ENCODE measurements at regions not wholly inside any gene's neighbourhood (a gene's known extent, or its start where the extent isn't known, plus 50 kb on each side); places are given as distances from the start of the nearest gene placed in this dataset.
"Not testable (repeated sequence)": the region's sequence is repeated elsewhere in the genome, so short reads cannot be mapped to it uniquely, and the experiment has no call there.

GRCh38 chr10:2201534-2202099 is 464.3 kb upstream of the ADARB2 start:
- H3K27ac Mint-ChIP-seq = no peak overlapping the region
- H3K4me3 Mint-ChIP-seq (ENCODE audit: low read depth) = no peak overlapping the region

GRCh38 chr10:2197663-2198062 is 460.3 kb upstream of the ADARB2 start:
- no peaks in the 10 kb centered on the region for H3K27me3 Mint-ChIP-seq
- H3K4me1 Mint-ChIP-seq (ENCODE audit: low read depth) = peaks cover 9% of the 10 kb centered on the region
- H3K4me3 Mint-ChIP-seq (ENCODE audit: low read depth) = no peak overlapping the region
- no peak overlapping the region for H3K27ac Mint-ChIP-seq
- peaks cover 7% of the 10 kb centered on the region for H3K9me3 Mint-ChIP-seq (ENCODE audit: low read depth)
- no peak for DNase-seq (ENCODE audit: low spot score, unreplicated experiment)
- TF ChIP-seq CTCF (IDR thresholded peaks at IDR 0.05; ENCODE audit: unreplicated experiment) = no peak
- H3K36me3 Mint-ChIP-seq (ENCODE audit: insufficient read depth) = no peaks in the 10 kb centered on the region

More at GRCh38 chr10:2201534-2202099, 464.3 kb upstream of the ADARB2 start:
- no peak for DNase-seq (ENCODE audit: low spot score, unreplicated experiment)
- Mint-ChIP-seq H3K27me3 (no peaks in the 10 kb centered on the region), H3K4me1 (ENCODE audit: low read depth) (peaks cover 19% of the 10 kb centered on the region), H3K36me3 (ENCODE audit: insufficient read depth) (no peaks in the 10 kb centered on the region), H3K9me3 (ENCODE audit: low read depth) (peaks cover 7% of the 10 kb centered on the region)
- no peak for TF ChIP-seq CTCF (IDR thresholded peaks at IDR 0.05; ENCODE audit: unreplicated experiment)

- TF ChIP-seq CTCF (IDR thresholded peaks at IDR 0.05; ENCODE audit: unreplicated experiment) = no peak
- Mint-ChIP-seq H3K36me3 (ENCODE audit: insufficient read depth) (no peaks in the 10 kb centered on the region), H3K9me3 (ENCODE audit: low read depth) (peaks cover 11% of the 10 kb centered on the region), H3K27ac (no peak overlapping the region), H3K4me1 (ENCODE audit: low read depth) (no peaks in the 10 kb centered on the region), H3K27me3 (no peaks in the 10 kb centered on the region), H3K4me3 (ENCODE audit: low read depth) (no peak overlapping the region)
- no peak for DNase-seq (ENCODE audit: low spot score, unreplicated experiment)
These were observed 458.9 kb upstream of the ADARB2 start for GRCh38 chr10:2196272-2196671.

- H3K27me3 Mint-ChIP-seq; H3K36me3 Mint-ChIP-seq (ENCODE audit: insufficient read depth); H3K9me3 Mint-ChIP-seq (ENCODE audit: low read depth); H3K27ac Mint-ChIP-seq; DNase-seq (ENCODE audit: low spot score, unreplicated experiment); H3K4me3 Mint-ChIP-seq (ENCODE audit: low read depth); H3K4me1 Mint-ChIP-seq (ENCODE audit: low read depth): not testable (repeated sequence)
These were observed 452.0 kb upstream of the ADARB2 start for GRCh38 chr10:2189356-2189755.

- Mint-ChIP-seq H3K27ac (no peak overlapping the region), H3K27me3 (no peaks in the 10 kb centered on the region), H3K4me1 (ENCODE audit: low read depth) (no peaks in the 10 kb centered on the region), H3K9me3 (ENCODE audit: low read depth) (peaks cover 8% of the 10 kb centered on the region), H3K4me3 (ENCODE audit: low read depth) (no peak overlapping the region), H3K36me3 (ENCODE audit: insufficient read depth) (no peaks in the 10 kb centered on the region)
- no peak for DNase-seq (ENCODE audit: low spot score, unreplicated experiment)
- TF ChIP-seq CTCF (IDR thresholded peaks at IDR 0.05; ENCODE audit: unreplicated experiment) = no peak
These were observed 451.0 kb upstream of the ADARB2 start for GRCh38 chr10:2188371-2188770.

GRCh38 chr10:2173327-2173726 is 436.0 kb upstream of the ADARB2 start:
- Mint-ChIP-seq H3K4me1 (ENCODE audit: low read depth) (no peaks in the 10 kb centered on the region), H3K27me3 (peaks cover 5% of the 10 kb centered on the region), H3K9me3 (ENCODE audit: low read depth) (no peaks in the 10 kb centered on the region), H3K4me3 (ENCODE audit: low read depth) (no peak overlapping the region), H3K36me3 (ENCODE audit: insufficient read depth) (no peaks in the 10 kb centered on the region), H3K27ac (no peak overlapping the region)
- TF ChIP-seq CTCF (IDR thresholded peaks at IDR 0.05; ENCODE audit: unreplicated experiment) = no peak
- no peak for DNase-seq (ENCODE audit: low spot score, unreplicated experiment)
